ENCODE measurements at regions not wholly inside any gene's neighbourhood (a gene's known extent, or its start where the extent isn't known, plus 50 kb on each side); places are given as distances from the start of the nearest gene placed in this dataset.
"Not testable (repeated sequence)": the region's sequence is repeated elsewhere in the genome, so short reads cannot be mapped to it uniquely, and the experiment has no call there.

DNA sequence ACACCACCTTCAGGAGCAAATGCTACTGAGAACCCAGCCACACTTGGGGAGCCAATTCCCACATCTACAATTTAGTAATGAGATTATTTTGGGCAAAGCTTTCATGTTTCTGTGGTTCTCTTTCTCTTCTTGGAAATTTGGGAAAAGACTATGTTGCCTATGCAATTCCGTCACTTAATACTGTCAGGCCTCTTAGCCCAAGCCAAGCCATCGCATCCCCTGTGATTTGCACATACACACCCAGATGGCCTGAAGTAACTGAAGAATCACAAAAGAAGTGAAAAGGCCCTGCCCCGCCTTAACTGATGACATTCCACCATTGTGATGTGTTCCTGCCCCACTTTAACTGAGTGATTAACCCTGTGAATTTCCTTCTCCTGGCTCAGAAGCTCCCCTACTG is 153.4 kb upstream of the NANOGP8 start:
- not testable (repeated sequence) for H3K4me3 ChIP-seq (ENCODE audit: low read length); DNase-seq (ENCODE audit: low read depth, low spot score)

DNA sequence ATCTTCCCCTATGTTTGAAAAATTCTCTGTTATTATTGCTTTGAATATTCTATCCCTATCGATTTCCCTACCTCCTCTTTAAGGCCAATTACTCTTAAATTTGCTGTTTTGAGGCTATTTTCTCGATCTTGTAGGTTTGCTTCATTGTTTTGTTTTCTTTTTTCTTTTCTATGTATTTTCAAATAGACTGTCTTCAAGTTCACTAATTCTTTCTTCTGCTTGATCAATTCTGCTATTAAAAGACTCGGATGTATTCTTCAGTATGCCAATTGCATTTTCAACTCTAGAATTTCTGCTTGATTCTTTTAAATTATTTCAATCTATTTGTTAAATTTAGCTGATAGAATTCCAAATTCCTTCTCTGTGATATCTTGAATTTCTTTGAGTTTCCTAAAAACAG is 144.0 kb upstream of the NANOGP8 start:
- no peak for DNase-seq (ENCODE audit: low read depth, low spot score)

DNA sequence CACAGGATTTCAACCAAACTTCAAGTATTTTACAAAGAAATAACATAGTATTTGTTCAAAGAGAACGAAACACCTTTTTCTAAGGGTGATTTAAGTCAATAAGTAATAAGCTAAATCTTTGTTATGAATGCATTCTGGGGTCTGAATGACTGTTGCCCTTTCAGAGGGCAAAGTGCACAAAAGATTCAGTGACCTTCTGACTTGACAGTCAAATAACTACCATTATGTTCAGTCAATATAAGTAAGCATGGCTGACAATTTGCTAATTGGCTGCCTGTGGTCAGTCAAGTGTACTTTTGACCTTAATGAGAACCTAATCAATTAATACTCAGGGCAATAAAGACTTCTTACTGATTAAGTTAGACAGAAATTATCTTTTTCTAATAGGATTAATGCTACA is 133.1 kb upstream of the NANOGP8 start:
- DNase-seq (ENCODE audit: low read depth, low spot score) = no peak
- no peak overlapping the region for H3K4me3 ChIP-seq (ENCODE audit: low read length)

More for the DNA sequence above, 144.0 kb upstream of the NANOGP8 start:
- no peak overlapping the region for H3K4me3 ChIP-seq (ENCODE audit: low read length)

DNA sequence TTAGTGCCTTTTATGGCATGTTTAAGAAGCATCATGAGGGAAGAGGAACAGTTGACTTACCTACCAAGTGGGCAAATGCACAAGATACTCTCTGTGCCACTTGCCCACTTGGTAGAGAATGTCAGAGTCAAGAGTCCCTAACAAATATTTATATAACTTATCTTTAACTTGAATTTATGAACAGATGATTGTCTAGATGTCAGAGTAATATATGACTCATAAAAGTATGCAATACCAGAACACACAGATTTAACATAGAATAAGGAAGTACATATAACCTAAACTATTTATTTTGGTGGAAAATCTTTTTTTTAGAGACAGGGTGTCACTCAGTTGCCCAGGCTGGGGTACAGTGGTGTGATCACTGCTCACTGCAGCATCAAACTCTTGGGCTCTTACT is 130.0 kb upstream of the NANOGP8 start:
- DNase-seq (ENCODE audit: low read depth, low spot score) = no peak
- no peak overlapping the region for H3K4me3 ChIP-seq (ENCODE audit: low read length)

GRCh38 chr15:35211240-35211902 is 126.3 kb upstream of the NANOGP8 start:
- no peak overlapping the region for H3K4me3 ChIP-seq (ENCODE audit: low read length)
- no peak for DNase-seq (ENCODE audit: low read depth, low spot score)

- DNase-seq (ENCODE audit: low read depth, low spot score) = no peak
- H3K4me3 ChIP-seq (ENCODE audit: low read length) = no peak overlapping the region
These were observed 125.3 kb upstream of the NANOGP8 start for GRCh38 chr15:35210370-35210769.

DNA sequence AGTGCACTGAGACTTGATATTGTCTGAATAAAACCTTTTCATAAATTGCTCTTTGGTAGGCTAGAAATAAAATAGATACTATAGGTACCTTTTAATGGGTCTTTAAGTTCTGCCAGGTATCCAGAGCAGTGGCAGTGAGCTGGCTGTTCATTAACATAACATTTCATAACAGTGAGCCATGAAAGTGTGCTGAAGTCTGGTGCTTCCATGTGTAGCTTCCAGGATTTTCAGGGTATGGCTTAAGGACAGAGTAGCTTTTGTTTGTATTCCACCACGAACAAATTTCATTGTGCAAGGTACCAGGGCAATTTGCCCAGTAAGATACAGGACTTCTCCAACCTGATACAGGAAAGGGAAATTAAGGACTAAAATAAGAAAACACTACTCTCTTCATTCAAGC is 124.7 kb upstream of the NANOGP8 start:
- no peak for DNase-seq (ENCODE audit: low read depth, low spot score)
- H3K4me3 ChIP-seq (ENCODE audit: low read length) = no peak overlapping the region

GRCh38 chr15:35208353-35208752 is 123.3 kb upstream of the NANOGP8 start:
- DNase-seq (ENCODE audit: low read depth, low spot score) = no peak
- no peak overlapping the region for H3K4me3 ChIP-seq (ENCODE audit: low read length)

- peak; percentile 5 for DNase-seq (ENCODE audit: low read depth, low spot score)
- H3K4me3 ChIP-seq (ENCODE audit: low read length) = no peak overlapping the region
These were observed 121.1 kb upstream of the NANOGP8 start for GRCh38 chr15:35206060-35206675.

GRCh38 chr15:35198197-35198596 is 113.1 kb upstream of the NANOGP8 start:
- no peak for DNase-seq (ENCODE audit: low read depth, low spot score)
- H3K4me3 ChIP-seq (ENCODE audit: low read length) = no peak overlapping the region

DNA sequence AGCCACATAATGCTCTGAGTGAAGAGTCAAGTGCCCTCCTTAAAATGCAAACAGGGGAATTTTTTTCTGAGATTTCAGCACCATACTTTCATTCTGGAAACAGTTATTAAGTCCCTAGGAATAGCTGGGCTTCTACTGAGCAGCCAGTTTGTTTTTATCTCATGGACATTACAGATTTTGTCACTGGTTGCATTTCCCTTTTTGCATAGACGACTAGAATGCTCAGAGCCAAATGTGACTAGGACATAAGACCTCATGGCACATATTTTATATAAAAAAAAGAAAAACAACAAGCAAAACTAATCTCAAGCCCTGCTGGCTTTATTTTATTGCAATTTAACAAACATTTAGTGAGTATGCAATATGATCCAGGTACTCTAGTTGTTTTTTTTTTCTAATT is 112.7 kb upstream of the NANOGP8 start:
- H3K4me3 ChIP-seq (ENCODE audit: low read length) = no peak overlapping the region
- DNase-seq (ENCODE audit: low read depth, low spot score) = no peak

DNA sequence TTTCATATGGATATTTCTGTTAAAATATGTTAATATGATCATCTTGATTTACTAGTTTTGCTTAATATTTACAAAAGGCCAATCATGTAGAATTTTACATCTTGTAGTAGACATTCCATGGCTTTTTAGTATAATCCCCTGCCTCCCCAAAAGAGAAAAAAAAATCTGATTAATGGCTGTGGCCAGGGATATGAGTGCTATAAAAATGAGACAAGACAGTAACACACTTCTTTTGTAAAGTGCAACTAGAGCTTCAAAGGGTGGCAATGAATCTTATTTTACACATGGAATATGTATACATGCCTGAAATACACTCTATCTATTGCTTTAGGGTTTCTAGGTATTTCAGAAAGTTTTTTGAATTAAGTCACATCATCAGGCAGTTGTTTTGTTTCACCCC is 112.2 kb upstream of the NANOGP8 start:
- no peak for DNase-seq (ENCODE audit: low read depth, low spot score)
- H3K4me3 ChIP-seq (ENCODE audit: low read length) = no peak overlapping the region

- no peak for DNase-seq (ENCODE audit: low read depth, low spot score)
- H3K4me3 ChIP-seq (ENCODE audit: low read length) = no peak overlapping the region
These were observed 111.2 kb upstream of the NANOGP8 start for GRCh38 chr15:35196273-35196672.

GRCh38 chr15:35195649-35196048 is 110.6 kb upstream of the NANOGP8 start:
- no peak for DNase-seq (ENCODE audit: low read depth, low spot score)
- no peak overlapping the region for H3K4me3 ChIP-seq (ENCODE audit: low read length)

DNA sequence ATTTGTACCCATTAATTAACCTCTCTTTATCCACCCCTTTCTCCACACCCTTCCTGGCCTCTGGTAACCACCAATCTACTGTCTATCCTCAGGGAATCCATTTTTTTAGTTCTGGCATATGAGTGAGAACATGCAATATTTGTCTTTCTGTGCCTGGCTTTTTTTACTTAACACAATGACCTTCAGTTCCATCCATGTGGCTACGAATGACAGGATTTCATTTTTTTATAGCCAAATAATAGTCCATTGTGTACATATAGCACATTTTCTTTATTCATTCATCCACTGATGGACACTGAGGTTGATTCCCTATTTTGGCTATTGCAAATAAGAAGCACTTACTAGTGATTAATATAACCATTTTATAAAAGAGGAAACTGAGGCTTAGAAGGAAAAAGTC is 109.9 kb upstream of the NANOGP8 start:
- H3K4me3 ChIP-seq (ENCODE audit: low read length) = no peak overlapping the region
- DNase-seq (ENCODE audit: low read depth, low spot score) = no peak

- H3K4me3 ChIP-seq (ENCODE audit: low read length) = no peak overlapping the region
- no peak for DNase-seq (ENCODE audit: low read depth, low spot score)
These were observed 109.2 kb upstream of the NANOGP8 start for GRCh38 chr15:35194296-35194695.

- H3K4me3 ChIP-seq (ENCODE audit: low read length) = no peak overlapping the region
- DNase-seq (ENCODE audit: low read depth, low spot score) = no peak
These were observed 106.7 kb upstream of the NANOGP8 start for GRCh38 chr15:35191783-35192182.

GRCh38 chr15:35186346-35186745 is 101.3 kb upstream of the NANOGP8 start:
- H3K4me3 ChIP-seq (ENCODE audit: low read length) = no peak overlapping the region
- no peak for DNase-seq (ENCODE audit: low read depth, low spot score)

GRCh38 chr15:35184646-35185045 is 99.6 kb upstream of the NANOGP8 start:
- H3K4me3 ChIP-seq (ENCODE audit: low read length) = no peak overlapping the region
- no peak for DNase-seq (ENCODE audit: low read depth, low spot score)

DNA sequence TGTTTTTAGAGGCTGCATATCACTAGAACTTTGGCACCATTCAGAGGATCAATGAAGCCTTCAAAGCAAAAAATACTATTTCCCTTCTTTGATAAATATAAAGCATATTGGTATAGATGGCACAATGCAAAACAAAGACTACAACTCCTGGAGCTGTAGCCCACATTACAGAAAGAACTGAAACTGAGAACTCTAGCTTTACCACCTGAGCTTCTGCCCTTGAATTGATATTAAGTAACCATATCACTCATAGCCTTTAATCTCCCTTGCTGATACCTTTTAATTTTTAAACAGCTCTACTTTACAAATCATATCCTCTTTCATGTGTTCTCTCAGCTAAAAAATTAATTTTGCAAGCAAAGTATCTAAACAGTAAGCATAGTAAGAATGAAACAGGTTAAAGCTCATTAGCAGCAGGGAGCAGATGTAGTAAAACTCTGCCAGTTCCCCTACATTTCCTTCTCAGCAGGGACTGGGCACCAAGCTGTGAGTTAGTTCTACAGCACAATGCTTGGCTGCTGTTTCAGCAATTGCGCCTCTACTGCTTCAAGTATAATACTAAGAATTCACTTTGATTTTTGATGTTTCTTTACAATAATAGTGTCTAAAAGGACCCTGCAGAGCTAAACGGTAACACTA is 97.9 kb upstream of the NANOGP8 start:
- no peak for DNase-seq (ENCODE audit: low read depth, low spot score)

DNA sequence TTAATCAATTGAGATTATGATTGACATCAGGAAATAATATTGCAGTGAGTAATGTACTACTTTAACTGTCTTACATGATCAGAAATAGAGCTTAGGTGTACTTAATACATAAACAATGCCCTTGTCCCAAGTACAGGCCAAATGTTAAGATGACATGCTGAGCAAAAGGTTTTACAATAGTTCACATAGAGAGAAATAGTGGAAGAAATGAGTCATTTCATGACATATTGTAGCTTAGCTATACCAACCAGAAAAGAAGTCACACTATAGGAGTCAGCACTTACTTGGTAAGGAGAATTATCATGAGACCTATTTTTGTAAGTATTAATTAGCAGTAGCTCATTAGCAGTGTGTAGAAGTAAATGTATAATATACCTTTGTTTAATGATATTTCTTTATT is 96.4 kb upstream of the NANOGP8 start:
- no peak for DNase-seq (ENCODE audit: low read depth, low spot score)
- no peak overlapping the region for H3K4me3 ChIP-seq (ENCODE audit: low read length)

More for the DNA sequence above, 97.9 kb upstream of the NANOGP8 start:
- H3K4me3 ChIP-seq (ENCODE audit: low read length) = no peak overlapping the region
